Liver (tissue), 3 donors: ENCODE measurements at regions not wholly inside any gene's neighbourhood (a gene's known extent, or its start where the extent isn't known, plus 50 kb on each side); places are given as distances from the start of the nearest gene placed in this dataset.

Source experiments
- CTCF ChIP-seq: fragments of 150-350 bp; IDR thresholded peaks from 2 replicates; pipeline ENCODE4 v1.5.1; 2017; ENCODE audit warnings: improper control_type of control experiment, low read depth, low read length; ENCODE audit not compliant: missing input control
- GABPA ChIP-seq, 2 donors: IDR thresholded peaks in 1 of 2; conservative IDR thresholded peaks in 1 of 2; 2 replicates each; pipeline ENCODE4 v1.6.1; 2016; ENCODE audit warnings: antibody characterized with exemption in 2 of 2, mild to moderate bottlenecking in 1 of 2, moderate library complexity in 1 of 2
- RAD21 ChIP-seq, 2 donors: IDR thresholded peaks; 2 replicates each; pipeline ENCODE4 v1.6.1; 2016; ENCODE audit warnings: antibody characterized with exemption in 2 of 2, mild to moderate bottlenecking in 2 of 2
- SP1 ChIP-seq: IDR thresholded peaks from 2 replicates; pipeline ENCODE4 v1.6.1; 2018; ENCODE audit warnings: antibody characterized with exemption, mild to moderate bottlenecking
- donor health status: healthy.
- donor health status: healthy.

DNA sequence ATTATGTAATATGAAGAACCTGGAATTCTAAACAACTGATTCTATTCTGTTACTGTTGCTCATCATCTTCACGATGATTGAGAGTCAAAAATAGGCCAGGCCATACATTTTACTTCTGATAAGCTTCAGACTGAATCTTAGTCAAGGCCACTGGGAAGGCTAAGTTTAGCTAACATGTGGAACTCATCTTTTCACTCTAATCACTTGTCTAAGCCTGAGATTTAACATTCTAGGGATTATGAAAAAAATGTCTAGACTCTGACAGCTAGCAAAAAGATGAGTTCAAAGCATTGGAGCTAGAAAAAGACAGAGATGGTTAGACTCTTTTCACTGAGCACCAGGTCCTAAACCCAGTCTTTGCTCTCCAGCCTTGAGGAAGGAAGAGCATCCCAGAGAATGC, 656.2 kb upstream of the IGFBP7 start:
- TF ChIP-seq GABPA (IDR thresholded peaks at IDR 0.05 in 1 of 2, conservative IDR thresholded peaks at IDR 0.05 in 1 of 2) (no peak), CTCF (no peak), SP1 (no peak), RAD21 (IDR thresholded peaks at IDR 0.05) (no peak)
